ENCODE measurements at regions not wholly inside any gene's neighbourhood (a gene's known extent, or its start where the extent isn't known, plus 50 kb on each side); places are given as distances from the start of the nearest gene placed in this dataset.

- DNase-seq (ENCODE audit: low spot score), result peak; percentile 28
Measured at GRCh38 chr4:137310593-137311490, 221.5 kb downstream of the PCDH18 start.

GRCh38 chr4:137310166-137310565 is 222.1 kb downstream of the PCDH18 start:
- DNase-seq (ENCODE audit: low spot score), result no peak

GRCh38 chr4:137309424-137309823 is 222.9 kb downstream of the PCDH18 start:
- no peak for DNase-seq (ENCODE audit: low spot score)

GRCh38 chr4:137307806-137308205 is 224.5 kb downstream of the PCDH18 start:
- DNase-seq (ENCODE audit: low spot score), result no peak

GRCh38 chr4:137300776-137301175 is 231.5 kb downstream of the PCDH18 start:
- no peak for DNase-seq (ENCODE audit: low spot score)

- no peak for DNase-seq (ENCODE audit: low spot score)
Measured at GRCh38 chr4:137299281-137299680, 233.0 kb downstream of the PCDH18 start.

- DNase-seq (ENCODE audit: low spot score), result no peak
Measured at GRCh38 chr4:137293281-137293680, 239.0 kb downstream of the PCDH18 start.

- DNase-seq (ENCODE audit: low spot score), result no peak
Measured at GRCh38 chr4:137283737-137284136, 248.6 kb downstream of the PCDH18 start.

GRCh38 chr4:137278431-137278830 is 253.9 kb downstream of the PCDH18 start:
- DNase-seq (ENCODE audit: low spot score), result peak; percentile 45

- peak; percentile 4 for DNase-seq (ENCODE audit: low spot score)
Measured at GRCh38 chr4:137274404-137274803, 257.9 kb downstream of the PCDH18 start.

- peak; percentile 45 for DNase-seq (ENCODE audit: low spot score)
Measured at GRCh38 chr4:137267024-137267423, 265.3 kb downstream of the PCDH18 start.

- DNase-seq (ENCODE audit: low spot score), result no peak
Measured at GRCh38 chr4:137266511-137266910, 265.8 kb downstream of the PCDH18 start.

GRCh38 chr4:137263206-137263605 is 269.1 kb downstream of the PCDH18 start:
- no peak for DNase-seq (ENCODE audit: low spot score)

- no peak for DNase-seq (ENCODE audit: low spot score)
Measured at GRCh38 chr4:137253949-137254348, 278.3 kb downstream of the PCDH18 start.

- no peak for DNase-seq (ENCODE audit: low spot score)
Measured at GRCh38 chr4:137249112-137249511, 283.2 kb downstream of the PCDH18 start.

GRCh38 chr4:137238456-137239162 is 293.7 kb downstream of the PCDH18 start:
- DNase-seq (ENCODE audit: low spot score), result no peak

GRCh38 chr4:137226900-137227299 is 305.4 kb downstream of the PCDH18 start:
- DNase-seq (ENCODE audit: low spot score), result no peak

GRCh38 chr4:137226221-137226620 is 306.1 kb downstream of the PCDH18 start:
- DNase-seq (ENCODE audit: low spot score), result no peak

- no peak for DNase-seq (ENCODE audit: low spot score)
Measured at GRCh38 chr4:137213372-137214173, 318.7 kb downstream of the PCDH18 start.

GRCh38 chr4:137212601-137213000 is 319.7 kb downstream of the PCDH18 start:
- DNase-seq (ENCODE audit: low spot score), result no peak

GRCh38 chr4:137209240-137209639 is 323.1 kb downstream of the PCDH18 start:
- no peak for DNase-seq (ENCODE audit: low spot score)

- DNase-seq (ENCODE audit: low spot score), result no peak
Measured at GRCh38 chr4:137206781-137207180, 325.5 kb downstream of the PCDH18 start.

Measured in COLO829 (cell line).